NCI-H1092 treated with DMSO at 0.1 percent for 48 hours (cell line): ENCODE measurements at regions not wholly inside any gene's neighbourhood (a gene's known extent, or its start where the extent isn't known, plus 50 kb on each side); places are given as distances from the start of the nearest gene placed in this dataset.

Source experiments
- DNase-seq: peaks from one replicate; lab custom pipeline; 2025; lab: John Stamatoyannopoulos, UW

DNA sequence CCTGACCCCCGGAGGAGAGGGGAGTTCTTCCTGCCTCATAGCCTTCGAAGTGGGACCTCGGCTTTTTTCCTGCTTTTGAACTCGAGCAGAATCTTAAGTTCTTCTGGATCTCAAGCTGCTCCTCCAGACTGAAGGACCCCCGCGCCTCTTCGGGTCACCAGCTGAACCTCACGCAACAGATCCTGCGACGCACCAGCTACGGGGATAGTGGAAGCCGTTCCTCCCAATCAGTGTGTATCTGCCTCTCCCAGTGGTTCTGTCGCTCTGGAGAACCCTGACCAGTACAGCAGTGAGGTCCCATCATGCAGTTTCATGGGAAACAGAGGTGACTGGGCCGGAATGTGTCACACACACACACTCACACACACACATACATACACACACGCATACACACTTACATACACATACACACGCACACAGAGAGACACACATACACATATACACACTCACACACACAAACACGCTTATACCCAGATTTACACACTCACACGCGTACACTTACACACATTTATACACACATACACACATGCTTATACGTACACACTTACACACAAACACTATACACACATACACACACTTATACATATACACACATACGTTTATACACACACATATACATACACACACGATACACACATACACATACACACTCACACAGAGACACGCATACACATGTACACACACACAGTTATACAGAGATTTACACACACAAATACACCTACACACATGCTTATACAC lies 170.0 kb downstream of the TTLL2 start:
- DNase-seq, result no peak

DNA sequence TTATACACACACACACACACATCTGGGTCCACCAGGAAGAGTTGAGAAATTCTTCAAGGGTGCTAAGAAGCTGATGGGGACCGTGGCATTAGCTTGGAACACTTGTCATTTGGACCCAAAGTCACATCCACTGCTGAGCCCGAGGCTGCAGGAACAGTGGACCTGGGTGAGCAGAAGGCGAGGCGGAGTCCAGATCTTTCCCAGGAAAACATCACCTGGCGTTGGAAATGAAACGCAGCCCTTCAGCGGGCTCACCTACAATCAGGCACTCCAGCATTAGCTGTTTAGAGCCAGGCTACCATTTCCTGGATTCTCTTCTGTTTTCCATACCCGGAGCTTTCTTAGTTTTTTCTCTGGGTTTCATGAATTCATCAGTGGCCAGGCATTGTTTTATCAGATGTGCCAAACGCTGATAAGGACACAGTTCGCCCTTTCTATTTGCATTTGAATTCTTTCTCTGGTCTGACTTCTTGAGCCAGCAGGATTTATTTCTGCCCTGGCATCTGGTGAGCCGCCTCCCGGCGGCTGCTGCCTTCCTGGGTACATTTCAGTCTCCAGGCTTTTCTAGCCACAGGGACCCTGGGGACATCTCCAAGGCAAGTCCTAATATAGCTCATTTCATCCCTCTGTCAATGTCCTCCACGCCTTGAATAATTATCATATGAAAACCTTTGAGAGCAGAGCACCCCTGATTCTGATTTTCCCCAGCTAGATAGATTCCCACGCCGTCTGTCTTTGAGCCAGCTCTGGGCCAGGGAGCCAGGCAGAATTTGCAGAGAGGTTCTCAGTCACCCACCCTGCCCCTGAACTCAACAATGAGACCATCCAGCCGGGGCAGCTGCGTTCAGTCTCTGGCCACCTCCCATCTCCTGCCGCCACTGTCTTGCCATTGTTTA lies 170.9 kb downstream of the TTLL2 start:
- peak; percentile 88 for DNase-seq

DNA sequence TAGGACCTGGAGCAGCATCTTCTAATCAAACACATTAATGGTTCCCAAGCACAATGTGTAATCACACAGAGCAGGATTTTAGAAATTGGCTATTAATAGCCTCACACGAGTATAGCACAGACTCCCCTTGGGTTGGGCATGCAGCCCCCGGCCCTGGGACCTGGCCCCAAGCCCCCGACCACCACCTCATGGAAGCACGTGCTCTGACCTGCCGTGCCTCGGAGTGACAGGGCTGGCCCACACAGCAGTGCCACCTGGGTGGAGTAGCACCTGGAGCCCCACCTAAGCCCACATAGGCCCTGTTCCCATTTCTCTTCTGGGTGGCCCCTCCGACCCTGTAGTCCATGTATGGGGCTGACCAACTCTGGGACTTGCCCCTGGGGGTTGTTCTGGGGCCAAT lies 171.8 kb downstream of the TTLL2 start:
- DNase-seq, result no peak

DNA sequence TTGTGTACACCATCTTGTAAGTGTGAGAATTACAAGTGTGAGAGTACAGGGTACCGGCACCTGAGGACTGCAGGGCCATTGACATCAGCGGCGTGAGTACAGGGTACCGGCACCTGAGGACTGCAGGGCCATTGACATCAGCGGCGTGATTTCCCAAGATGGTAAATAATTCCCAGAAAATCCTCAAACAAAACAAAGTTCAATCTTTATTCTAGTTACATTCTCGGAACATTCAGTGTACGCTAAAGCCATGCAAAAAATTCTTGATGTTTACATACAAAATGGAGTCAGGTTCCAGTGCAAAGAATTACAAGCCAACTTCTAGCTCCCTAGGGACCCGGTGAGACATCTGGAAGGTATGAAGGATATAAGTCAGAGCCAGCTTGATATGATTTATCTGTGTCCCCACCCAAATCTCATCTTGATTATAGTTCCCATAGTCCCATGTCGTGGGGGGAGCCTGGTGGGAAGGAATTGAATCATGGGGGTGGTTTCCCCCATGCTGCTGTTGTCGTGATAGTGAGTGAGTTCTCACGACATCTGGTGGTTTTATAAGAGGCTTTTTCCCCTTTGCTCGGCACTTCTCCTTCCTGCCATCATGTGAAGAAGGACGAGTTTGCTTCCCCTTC lies 172.7 kb downstream of the TTLL2 start:
- no peak for DNase-seq

DNA sequence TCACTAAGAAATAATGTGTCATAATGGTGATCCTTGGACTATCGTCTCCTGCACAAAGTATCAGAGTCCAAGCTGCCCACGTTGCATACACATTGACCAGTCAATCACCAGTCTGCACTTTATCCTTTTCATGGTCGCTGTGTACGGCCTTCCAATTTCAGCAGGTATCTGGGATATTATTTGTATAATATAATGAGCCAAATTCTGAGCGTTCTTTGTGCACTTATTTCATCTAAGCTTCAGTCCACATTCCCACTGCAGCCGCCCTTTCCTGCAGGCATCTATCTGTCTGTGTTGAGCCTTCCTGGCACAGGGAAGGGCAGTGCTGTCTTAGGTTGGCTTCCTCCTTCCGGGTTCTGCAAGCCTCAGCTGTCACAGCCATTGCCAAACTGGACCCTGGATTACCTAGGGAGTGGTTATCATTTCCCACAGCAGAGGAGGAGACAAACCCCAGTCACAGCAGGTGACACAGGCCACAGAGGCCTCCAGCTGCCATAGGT lies 174.3 kb downstream of the TTLL2 start:
- DNase-seq, result no peak

DNA sequence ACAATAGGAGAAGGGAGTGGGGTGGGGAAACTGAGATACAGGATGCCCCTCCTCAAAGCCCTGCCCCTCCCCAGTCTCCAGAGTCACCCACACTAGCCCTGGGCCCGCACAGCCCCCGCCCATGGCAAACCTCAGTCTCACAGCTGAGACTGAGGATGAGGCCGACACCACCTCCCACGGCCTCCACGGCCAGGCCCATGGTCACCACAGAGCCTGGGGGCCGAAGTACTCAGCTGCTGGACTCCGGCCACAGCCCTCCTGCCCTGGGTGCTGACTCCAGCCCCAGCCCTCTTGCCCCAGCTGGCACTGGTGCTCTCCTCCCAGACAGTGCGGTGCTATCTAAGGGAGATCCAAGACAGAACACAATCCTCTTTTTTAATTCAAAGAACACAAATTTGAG lies 176.1 kb downstream of the TTLL2 start:
- DNase-seq, result no peak

DNA sequence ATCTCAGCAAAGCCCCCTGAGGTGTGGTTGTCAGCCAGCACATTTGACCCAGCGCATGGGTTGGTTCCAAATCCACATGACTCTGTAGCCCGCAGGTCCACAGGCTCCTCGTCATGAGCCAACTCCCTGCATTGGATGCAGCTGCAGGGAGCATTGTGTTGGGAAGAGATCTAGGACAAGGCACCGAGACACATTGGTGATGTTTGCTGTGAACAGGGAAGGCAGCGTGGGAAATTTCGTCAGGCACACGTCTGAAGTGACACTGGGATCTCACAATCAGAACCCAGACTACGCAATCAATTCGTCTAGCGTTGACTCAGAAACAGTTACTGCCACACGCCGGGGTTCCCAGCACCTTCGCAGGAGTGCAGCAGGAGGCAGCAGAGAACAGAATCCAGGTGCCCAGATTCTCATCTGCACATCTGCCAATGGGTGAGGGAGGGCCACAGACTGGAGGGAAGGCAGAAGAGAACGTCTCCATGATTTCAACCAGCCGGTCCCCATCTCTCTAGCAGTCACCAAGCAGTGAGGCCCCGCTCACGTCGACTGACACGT lies 177.0 kb downstream of the TTLL2 start:
- peak; percentile 25 for DNase-seq

DNA sequence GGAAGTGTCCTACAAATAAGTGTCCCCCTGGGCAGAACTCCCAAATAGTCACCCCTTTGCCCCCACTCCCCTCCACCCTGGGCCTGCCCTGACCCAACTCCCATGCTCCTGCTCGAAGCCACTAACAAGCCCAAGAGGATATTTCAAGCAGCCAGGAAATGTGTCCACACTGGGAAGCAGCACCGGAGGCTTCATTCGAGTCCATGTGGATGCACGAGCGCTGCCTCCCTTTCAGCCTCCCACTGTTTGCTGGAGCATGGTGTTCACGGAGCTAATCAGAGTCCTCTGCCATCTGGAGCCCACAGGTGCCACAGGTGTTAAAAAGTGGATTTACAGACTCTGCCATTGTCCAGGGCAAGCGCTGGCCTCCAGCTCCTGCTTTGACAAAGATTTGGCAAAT lies 177.6 kb downstream of the TTLL2 start:
- no peak for DNase-seq

DNA sequence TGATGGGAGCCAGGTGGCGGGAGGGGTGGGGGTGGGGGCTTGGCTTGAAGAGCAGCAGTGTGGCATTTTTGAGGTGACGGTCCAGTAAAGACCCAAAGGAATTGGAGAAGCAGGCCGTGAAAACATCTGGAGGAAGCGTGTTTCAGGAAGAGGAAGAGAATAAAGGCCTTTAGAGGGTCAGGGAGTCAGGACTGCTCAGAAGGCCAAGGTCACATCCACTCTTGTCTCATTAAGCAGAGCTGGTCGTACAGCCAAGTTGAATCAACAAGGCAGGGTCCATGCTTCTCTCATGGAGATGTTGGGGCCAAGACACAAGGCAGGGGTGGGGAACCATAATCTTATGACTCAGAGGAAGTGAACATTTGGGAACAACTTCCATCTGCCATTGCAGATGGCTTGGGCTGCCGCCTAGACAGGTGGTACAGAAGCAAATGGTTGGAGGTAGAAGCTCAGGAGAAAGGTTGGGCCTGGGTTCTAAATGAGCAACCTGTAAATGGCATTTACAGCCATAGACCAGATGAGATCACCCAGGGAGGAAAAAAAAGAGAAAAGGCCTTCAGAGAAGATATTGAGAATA lies 179.6 kb downstream of the TTLL2 start:
- no peak for DNase-seq

DNA sequence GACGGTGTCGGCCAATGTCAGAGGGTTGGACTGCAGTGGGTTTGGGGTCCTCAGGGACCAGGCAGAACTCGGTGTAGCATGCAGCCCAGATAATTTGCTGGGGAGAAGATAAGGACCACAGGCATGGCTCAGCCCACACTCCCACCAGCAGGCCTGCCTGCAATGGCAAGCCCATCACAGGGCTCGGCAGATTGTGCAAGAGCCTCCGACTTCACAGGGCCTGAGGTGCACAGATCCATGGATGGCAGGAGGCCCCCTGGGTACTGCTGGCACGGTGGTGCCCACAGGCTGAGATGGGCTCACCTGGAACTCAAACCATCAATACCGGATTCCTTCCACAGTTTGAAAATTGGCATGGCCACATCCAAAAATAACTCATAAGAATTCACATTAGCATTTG lies 180.3 kb downstream of the TTLL2 start:
- DNase-seq, result no peak

DNA sequence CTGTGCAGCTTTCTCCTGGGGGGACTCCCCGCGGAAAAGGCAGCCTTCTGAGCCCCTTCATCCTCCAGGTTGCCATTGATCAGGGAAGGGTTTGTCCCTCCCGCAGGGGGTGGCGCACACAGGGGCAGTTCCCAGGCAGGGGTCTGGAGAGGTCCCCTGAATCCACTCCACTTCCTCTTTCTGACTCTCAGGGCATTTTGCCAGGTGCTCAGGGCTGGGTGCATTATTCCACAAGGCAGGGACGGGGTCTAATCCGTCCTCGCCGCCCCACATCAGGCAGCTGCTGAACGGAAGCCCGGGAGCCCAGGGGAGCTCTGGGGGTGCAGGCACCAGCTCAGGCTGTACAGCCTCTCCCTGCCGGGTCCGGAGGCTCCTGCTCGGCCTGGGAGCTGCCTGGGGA lies 180.9 kb downstream of the TTLL2 start:
- no peak for DNase-seq

DNA sequence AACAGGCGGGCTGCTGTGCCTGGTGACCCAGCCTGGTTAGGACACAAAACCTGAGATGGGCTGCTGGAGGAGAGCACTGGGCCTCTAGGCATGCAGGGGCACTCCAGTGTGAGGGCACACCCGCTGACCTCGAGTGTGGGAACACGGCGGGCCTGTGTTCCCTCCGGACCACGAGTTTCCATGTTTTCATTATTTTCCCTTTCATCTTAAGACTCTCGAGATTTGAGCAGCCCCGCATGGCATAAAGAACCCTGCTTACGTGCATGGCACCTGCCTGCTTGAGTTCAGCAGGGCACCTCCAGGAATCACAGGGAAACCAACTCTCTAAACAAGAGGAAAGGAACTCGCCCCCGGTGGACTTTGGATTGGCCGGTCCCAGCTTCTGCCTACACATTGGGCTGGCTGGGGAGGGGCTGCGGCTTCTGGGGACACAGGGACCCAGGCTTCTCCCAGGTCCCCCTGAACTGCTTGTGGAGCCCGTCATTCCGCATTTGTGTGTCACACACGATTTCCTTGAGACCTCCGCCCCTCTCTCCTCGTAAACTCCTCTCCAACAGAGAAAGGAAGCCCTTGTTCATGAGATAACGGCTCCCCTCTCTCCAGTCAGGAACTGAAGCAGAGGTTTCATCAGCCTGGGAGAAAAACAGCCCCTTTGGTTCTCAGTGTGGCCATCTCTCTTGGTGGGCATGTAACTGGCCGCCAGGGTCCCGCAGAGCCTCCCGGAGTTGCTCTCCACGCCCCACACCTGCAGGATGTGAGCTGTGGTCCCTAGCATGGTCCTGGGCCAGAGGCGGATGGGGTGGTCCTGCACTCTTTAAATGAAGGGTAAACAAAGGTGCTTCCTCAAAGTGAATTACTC lies 181.8 kb downstream of the TTLL2 start:
- DNase-seq, result no peak

DNA sequence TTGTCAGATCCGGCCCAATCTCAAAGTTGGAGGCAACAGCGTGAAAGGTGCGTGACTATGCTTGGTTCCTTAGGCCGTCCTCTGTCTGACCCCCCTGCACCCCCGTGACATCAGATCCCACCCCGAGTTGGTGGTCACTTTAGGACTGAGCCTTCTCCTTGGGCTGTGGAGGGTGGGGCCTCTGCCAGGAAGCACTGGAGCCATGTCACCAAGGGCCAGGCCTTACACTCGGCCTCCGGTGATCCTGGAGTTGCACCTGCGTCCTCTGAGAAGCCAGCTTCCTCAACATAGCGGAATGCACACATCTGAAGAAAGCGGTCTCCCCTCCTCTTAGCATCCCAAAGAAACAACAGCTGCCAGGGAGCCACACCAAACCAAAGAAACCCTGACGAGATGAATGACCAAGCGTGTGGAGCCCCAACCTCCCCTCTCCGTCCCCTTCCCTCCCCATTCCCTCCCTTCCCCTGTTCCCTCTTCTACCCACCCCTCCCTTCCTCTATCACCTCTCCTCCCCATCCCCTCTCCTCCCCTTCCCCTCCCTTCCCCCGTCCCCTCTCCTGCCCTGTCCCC lies 182.6 kb downstream of the TTLL2 start:
- DNase-seq, result no peak

DNA sequence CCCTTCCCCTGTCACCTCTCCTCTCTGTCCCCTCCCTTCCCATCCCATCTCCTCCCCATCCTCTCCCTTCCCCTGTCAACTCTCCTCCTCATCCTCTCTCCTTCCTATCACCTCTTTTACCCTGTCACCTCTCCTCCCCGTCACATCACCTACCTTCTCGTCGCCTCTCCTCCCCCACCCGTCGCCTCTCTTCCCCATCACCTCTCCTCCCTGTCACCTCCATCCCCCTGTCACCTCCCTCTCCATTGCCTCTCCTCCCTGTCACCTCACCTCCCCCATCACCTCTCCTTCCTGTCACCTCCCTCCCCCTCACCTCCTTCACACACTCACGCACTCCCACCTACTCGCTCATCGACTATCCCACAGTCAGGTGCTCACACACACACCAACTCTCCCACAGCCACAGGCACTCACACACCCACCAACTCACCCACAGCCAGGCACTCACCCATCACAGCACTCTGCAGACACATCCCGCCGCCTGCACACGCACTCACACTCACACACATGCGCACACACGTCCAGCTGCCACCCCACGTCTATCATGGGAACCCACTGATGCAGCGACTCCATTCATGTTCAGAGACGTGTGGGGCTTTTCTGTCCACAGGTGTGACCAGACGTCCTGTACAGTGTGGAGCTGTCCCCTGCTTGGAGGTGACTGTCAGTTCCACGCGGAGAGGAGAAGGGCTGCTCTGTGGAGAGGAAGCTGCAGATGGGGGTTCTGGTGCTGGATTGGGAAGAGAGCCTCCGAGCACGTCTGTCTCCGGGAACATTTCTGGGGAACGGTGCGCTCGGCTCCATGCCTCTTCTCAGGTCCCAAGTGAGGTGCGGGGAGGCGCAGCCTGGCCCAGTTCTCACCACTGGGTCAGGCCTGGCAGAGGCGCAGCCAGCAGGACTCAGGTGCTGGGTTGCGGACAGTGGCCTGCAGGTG lies 184.3 kb downstream of the TTLL2 start:
- DNase-seq, result no peak

DNA sequence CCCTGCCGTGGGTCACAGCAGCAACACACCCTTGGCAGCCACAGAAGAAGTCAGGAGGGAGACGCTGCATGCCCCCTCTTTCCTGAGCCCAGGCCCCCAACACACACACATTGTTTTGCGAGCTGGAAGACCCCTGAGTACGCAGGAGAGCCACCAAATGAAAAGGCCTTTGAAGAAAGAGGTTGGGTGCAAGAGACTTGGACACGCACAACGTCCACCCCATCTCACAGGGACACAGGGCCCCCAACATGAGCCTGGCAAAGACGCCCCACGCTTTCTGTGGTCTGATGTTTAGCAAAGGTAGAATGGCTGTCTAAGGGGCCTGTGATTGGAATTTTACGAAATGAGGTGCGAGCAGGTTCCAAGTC lies 185.0 kb downstream of the TTLL2 start:
- no peak for DNase-seq

DNA sequence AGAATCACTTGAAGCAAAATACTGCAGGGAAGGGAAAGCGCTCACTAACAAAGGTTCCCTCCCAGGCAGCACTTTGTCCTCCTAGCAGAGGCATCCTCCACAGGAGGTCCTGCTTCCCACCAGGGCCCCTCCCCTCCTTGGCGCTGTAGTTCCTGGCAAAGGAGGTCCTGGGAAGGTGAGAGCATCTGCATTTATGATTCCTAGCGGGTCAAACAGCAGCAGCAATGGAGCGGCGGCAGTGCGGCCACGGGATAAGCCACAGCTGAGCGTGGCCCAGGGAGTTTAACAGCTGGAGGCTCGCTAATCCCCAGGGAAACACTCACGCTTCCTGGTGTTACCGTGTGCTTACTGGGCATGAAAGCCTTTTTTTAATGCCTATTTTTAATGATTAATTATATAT lies 185.8 kb downstream of the TTLL2 start:
- no peak for DNase-seq

DNA sequence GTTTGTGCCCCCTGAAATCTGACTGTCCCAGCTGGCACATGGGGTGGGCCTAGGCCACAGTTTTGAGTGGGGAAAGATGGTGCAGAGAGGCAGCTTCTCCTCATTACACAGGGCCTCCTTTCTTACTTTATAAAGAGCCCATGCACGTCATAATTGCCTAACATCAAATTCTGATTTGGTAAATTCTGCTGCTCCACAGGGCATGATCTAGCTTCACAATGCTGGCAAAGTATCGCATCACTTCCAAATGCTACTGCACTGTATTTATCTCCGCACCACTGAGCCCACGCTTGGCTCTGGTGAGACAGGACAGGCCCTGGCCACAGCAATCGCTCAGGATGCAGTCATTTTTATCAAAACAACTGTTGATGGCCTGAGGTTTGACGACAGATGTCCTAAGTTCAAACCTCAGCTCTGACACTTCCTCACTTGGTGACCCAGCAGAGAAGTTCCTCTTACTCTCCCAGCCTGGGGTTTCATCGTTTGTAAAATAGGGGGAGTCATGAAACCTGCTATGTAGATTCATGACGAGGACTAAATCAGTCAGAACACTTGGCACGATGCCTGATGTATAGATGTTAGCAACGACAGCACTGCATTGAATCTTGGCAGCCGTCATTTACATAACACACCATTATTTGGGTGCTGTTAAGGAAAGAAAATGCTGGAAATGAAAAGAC lies 187.9 kb downstream of the TTLL2 start:
- DNase-seq, result no peak

DNA sequence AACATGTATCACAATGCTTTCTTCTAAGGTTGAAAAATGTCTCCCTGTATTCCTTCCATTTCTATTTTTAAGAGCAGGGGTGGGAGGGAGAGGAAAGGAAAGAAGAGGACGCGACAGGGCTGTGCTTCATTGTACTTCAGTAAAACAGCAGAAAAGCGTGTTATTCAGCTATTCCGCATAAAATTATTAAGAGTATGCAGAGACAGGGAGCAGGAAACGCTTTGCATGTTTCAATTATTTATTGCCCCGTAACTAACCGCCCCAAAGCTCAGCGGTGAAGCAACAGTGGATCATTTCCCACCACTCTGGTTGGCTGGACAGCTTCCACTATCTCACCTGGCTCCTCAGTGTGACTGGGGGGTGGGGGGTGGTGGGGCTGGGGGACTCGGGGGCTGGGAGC lies 188.9 kb downstream of the TTLL2 start:
- DNase-seq, result no peak

DNA sequence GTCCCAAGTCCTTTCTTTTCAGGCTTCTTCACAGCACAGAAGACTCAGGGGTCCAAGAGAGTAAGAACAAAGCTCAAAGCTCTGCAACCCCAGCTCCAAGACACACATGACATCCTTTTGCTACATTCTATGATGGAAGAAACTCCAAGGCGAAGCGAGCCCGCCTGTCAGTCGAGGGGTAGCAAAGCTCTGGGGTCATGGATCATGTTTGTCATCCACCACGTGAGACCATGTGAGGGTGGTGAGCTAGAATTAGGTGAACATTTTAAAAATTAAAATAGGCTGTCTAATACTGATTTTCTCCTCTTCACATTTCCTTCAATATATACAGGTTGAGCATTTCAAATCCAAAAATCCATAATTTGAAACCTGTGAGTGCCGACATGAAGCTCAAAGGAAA lies 189.6 kb downstream of the TTLL2 start:
- no peak for DNase-seq
